ENCODE measurements at regions not wholly inside any gene's neighbourhood (a gene's known extent, or its start where the extent isn't known, plus 50 kb on each side); places are given as distances from the start of the nearest gene placed in this dataset.

- H3K27me3 Mint-ChIP-seq (ENCODE audit: unreplicated experiment) = no peaks in the 10 kb centered on the region
- BruUV-seq (replicated peaks) = no TSS peak
- no peak for TF ChIP-seq CTCF (IDR thresholded peaks at IDR 0.05; ENCODE audit: unreplicated experiment)
- H3K9me3 Mint-ChIP-seq (ENCODE audit: low read depth, unreplicated experiment) = peaks cover 6% of the 10 kb centered on the region
- H3K4me1 Mint-ChIP-seq (ENCODE audit: low read depth, unreplicated experiment) = peaks cover 7% of the 10 kb centered on the region
- CTCF ChIA-PET = no interaction called here
- no peak overlapping the region for H3K4me3 Mint-ChIP-seq (ENCODE audit: low read depth, unreplicated experiment)
- intact Hi-C loops (cut with micrococcal nuclease; ENCODE audit: unreplicated experiment) = no loop called here
- no peaks in the 10 kb centered on the region for H3K36me3 Mint-ChIP-seq (ENCODE audit: insufficient read depth, unreplicated experiment)
- DNase-seq = no peak
- no peak overlapping the region for H3K27ac Mint-ChIP-seq (ENCODE audit: unreplicated experiment)
Measured at GRCh38 chr9:115643948-115644727, 509.5 kb upstream of the PAPPA start.

GRCh38 chr9:115649991-115650472 is 503.6 kb upstream of the PAPPA start:
- CTCF ChIA-PET = interaction anchor here (1.2 kb wide), 1 partner anchor 22 kb away, joined by 5 read pairs; no protein-coding TSS in a partner anchor
- Mint-ChIP-seq H3K9me3 (ENCODE audit: low read depth, unreplicated experiment) (no peaks in the 10 kb centered on the region), H3K27ac (ENCODE audit: unreplicated experiment) (no peak overlapping the region), H3K36me3 (ENCODE audit: insufficient read depth, unreplicated experiment) (no peaks in the 10 kb centered on the region), H3K4me3 (ENCODE audit: low read depth, unreplicated experiment) (no peak overlapping the region), H3K4me1 (ENCODE audit: low read depth, unreplicated experiment) (peaks cover 3% of the 10 kb centered on the region), H3K27me3 (ENCODE audit: unreplicated experiment) (no peaks in the 10 kb centered on the region)
- intact Hi-C loops (cut with micrococcal nuclease; ENCODE audit: unreplicated experiment) = no loop called here
- DNase-seq = no peak
- no peak for TF ChIP-seq CTCF (IDR thresholded peaks at IDR 0.05; ENCODE audit: unreplicated experiment)
- no TSS peak for BruUV-seq (replicated peaks)

- Mint-ChIP-seq H3K27me3 (ENCODE audit: unreplicated experiment) (no peaks in the 10 kb centered on the region), H3K27ac (ENCODE audit: unreplicated experiment) (no peak overlapping the region), H3K4me1 (ENCODE audit: low read depth, unreplicated experiment) (peaks cover 7% of the 10 kb centered on the region), H3K9me3 (ENCODE audit: low read depth, unreplicated experiment) (no peaks in the 10 kb centered on the region), H3K4me3 (ENCODE audit: low read depth, unreplicated experiment) (no peak overlapping the region), H3K36me3 (ENCODE audit: insufficient read depth, unreplicated experiment) (no peaks in the 10 kb centered on the region)
- CTCF ChIA-PET = interaction anchor here (1.2 kb wide), 1 partner anchor 21 kb away, joined by 5 read pairs; no protein-coding TSS in a partner anchor
- BruUV-seq (replicated peaks) = no TSS peak
- TF ChIP-seq CTCF (IDR thresholded peaks at IDR 0.05; ENCODE audit: unreplicated experiment) = no peak
- no peak for DNase-seq
- intact Hi-C loops (cut with micrococcal nuclease; ENCODE audit: unreplicated experiment) = no loop called here
Measured at GRCh38 chr9:115650768-115651167, 502.8 kb upstream of the PAPPA start.

- H3K4me3 Mint-ChIP-seq (ENCODE audit: low read depth, unreplicated experiment) = no peak overlapping the region
- DNase-seq = no peak
- no peaks in the 10 kb centered on the region for H3K27me3 Mint-ChIP-seq (ENCODE audit: unreplicated experiment)
- peaks cover 7% of the 10 kb centered on the region for H3K4me1 Mint-ChIP-seq (ENCODE audit: low read depth, unreplicated experiment)
- no peaks in the 10 kb centered on the region for H3K9me3 Mint-ChIP-seq (ENCODE audit: low read depth, unreplicated experiment)
- H3K36me3 Mint-ChIP-seq (ENCODE audit: insufficient read depth, unreplicated experiment) = no peaks in the 10 kb centered on the region
- H3K27ac Mint-ChIP-seq (ENCODE audit: unreplicated experiment) = no peak overlapping the region
- intact Hi-C loops (cut with micrococcal nuclease; ENCODE audit: unreplicated experiment) = no loop called here
- BruUV-seq (replicated peaks) = no TSS peak
- CTCF ChIA-PET = interaction anchor here (1.2 kb wide), 1 partner anchor 21 kb away, joined by 5 read pairs; no protein-coding TSS in a partner anchor
- TF ChIP-seq CTCF (IDR thresholded peaks at IDR 0.05; ENCODE audit: unreplicated experiment) = no peak
Measured at GRCh38 chr9:115651461-115651860, 502.1 kb upstream of the PAPPA start.

Data from Calu3 (cell line).